Left hindlimb (tissue), 1 donor: ENCODE measurements at regions not wholly inside any gene's neighbourhood (a gene's known extent, or its start where the extent isn't known, plus 50 kb on each side); places are given as distances from the start of the nearest gene placed in this dataset.

Experiments
- DNase-seq: peaks from one replicate; pipeline ENCODE4 v3.0.0-alpha.2; 2018

DNA sequence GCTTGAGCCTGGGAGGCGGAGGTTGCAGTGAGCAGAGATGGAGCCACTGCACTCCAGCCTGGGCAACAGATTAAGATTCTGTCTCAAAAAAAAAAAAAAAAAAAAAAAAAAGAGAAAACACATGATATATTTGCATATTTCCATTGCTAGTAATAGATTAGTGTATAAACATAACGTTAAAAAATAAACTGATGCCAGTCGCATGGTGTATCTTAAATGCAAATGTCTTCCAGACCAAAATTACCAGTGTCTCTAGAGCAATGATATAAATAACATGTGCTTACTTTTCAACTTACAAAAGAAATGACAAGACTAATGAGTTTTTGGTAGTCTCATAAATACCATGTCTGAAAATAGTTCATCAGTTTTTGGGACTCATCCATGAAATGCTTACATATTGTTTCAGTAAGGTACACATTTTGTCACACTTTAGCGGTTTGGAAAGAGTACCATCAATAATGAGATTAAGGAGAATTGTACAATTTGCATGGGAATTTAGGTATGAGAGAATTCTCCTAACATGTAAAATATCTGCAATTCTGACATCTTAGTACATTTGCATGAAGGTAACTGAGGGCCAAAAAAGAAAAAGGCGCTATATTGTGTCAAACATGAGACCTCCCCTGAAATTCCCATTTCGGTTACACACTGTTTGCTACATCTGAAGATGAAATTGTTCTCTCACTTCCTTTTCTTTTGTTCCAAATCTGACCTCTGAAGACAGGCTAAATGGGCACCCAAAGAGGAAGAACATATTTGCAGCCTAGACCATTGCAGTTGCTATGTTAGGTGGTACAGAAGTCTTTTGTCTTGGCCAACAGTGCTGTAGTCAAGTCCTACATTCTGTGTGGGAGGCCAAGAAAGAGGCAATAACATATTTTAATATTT, 51.5 kb upstream of the PIP4K2A start:
- no peak for DNase-seq

DNA sequence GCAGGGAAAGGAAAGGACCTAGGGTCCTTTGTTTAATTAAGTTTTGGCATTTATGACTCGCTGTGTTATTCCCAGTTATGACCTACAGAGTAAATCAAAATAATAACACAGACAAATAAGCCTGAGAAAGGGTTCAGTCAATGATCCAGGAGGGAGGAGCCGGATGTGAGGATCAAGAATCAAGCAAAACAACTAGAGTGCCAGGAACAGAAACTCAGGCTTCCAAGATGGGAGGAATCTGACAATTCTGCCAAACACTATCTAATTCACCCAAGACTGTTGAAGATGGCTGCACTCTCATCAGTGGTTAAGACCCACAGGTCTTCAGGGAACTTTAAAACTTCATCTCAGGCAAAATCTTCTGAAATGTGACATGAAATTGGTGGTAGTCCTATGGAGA, 50.3 kb upstream of the PIP4K2A start:
- DNase-seq, result no peak
